CD4-positive, alpha-beta T cell treated with Interleukin-15 for 4 hours (primary cell): ENCODE measurements at regions not wholly inside any gene's neighbourhood (a gene's known extent, or its start where the extent isn't known, plus 50 kb on each side); places are given as distances from the start of the nearest gene placed in this dataset.

ENCODE experiments used
- DNase-seq: peaks from one replicate; pipeline ENCODE4 v3.0.0-alpha.2; 2020; ENCODE audit warnings: low spot score

- DNase-seq: no peak
These were observed 95.1 kb upstream of the FOXP4 start for GRCh38 chr6:41451039-41451438.

- no peak for DNase-seq
These were observed 94.5 kb upstream of the FOXP4 start for GRCh38 chr6:41451515-41452163.

- DNase-seq: no peak
These were observed 93.4 kb upstream of the FOXP4 start for GRCh38 chr6:41452763-41453162.

- DNase-seq: no peak
These were observed 92.9 kb upstream of the FOXP4 start for GRCh38 chr6:41453244-41453643.

GRCh38 chr6:41454189-41454789 lies 91.9 kb upstream of the FOXP4 start:
- no peak for DNase-seq

GRCh38 chr6:41455410-41455809 lies 90.8 kb upstream of the FOXP4 start:
- DNase-seq: no peak

GRCh38 chr6:41455818-41456217 lies 90.4 kb upstream of the FOXP4 start:
- no peak for DNase-seq

GRCh38 chr6:41457303-41457670 lies 88.9 kb upstream of the FOXP4 start:
- no peak for DNase-seq

GRCh38 chr6:41459738-41460137 lies 86.4 kb upstream of the FOXP4 start:
- no peak for DNase-seq

GRCh38 chr6:41460742-41461336 lies 85.3 kb upstream of the FOXP4 start:
- DNase-seq: no peak

- DNase-seq: no peak
These were observed 84.1 kb upstream of the FOXP4 start for GRCh38 chr6:41462033-41462432.

GRCh38 chr6:41463062-41463930 lies 82.9 kb upstream of the FOXP4 start:
- peak; percentile 11 for DNase-seq

GRCh38 chr6:41464019-41464418 lies 82.2 kb upstream of the FOXP4 start:
- DNase-seq: no peak

- DNase-seq: no peak
These were observed 81.7 kb upstream of the FOXP4 start for GRCh38 chr6:41464481-41464880.

- DNase-seq: no peak
These were observed 79.7 kb upstream of the FOXP4 start for GRCh38 chr6:41466437-41466990.

- no peak for DNase-seq
These were observed 79.1 kb upstream of the FOXP4 start for GRCh38 chr6:41467061-41467460.

- no peak for DNase-seq
These were observed 78.4 kb upstream of the FOXP4 start for GRCh38 chr6:41467627-41468404.

- DNase-seq: no peak
These were observed 76.8 kb upstream of the FOXP4 start for GRCh38 chr6:41469156-41470028.

GRCh38 chr6:41470029-41470330 lies 76.2 kb upstream of the FOXP4 start:
- no peak for DNase-seq

- no peak for DNase-seq
These were observed 75.7 kb upstream of the FOXP4 start for GRCh38 chr6:41470331-41471063.
